RWPE1 (cell line): ENCODE measurements at regions not wholly inside any gene's neighbourhood (a gene's known extent, or its start where the extent isn't known, plus 50 kb on each side); places are given as distances from the start of the nearest gene placed in this dataset.

Experiments
- CTCF ChIA-PET: fragments of 350-600 bp; sonication (Branson Sonifier 250); formaldehyde crosslinking; extraction: SDS; loops from one replicate; lab custom pipeline; 2021; lab: Yijun Ruan, JAX
- POLR2A ChIA-PET: fragments of 400-600 bp; formaldehyde crosslinking; extraction: SDS; loops from one replicate; lab custom pipeline; 2020; ENCODE audit warnings: antibody characterized with exemption; ENCODE audit not compliant: low non-redundant PET; lab: Yijun Ruan, JAX
- DNase-seq: peaks from one replicate; pipeline ENCODE4 v3.0.0; 2012; ENCODE audit warnings: low spot score
- H3K27ac ChIP-seq: fragments of 450-650 bp; 2 replicates; pipeline ENCODE4 v1.5.1; 2017
- CTCF ChIP-seq: fragments of 450-650 bp; conservative IDR thresholded peaks from 2 replicates; pipeline ENCODE4 v1.5.1; 2017; ENCODE audit warnings: low read depth, mild to moderate bottlenecking

- ChIA-PET POLR2A (no interaction called here), CTCF (interaction anchor here (0.6 kb wide), 1 partner anchor 110 kb away, joined by 3 read pairs; no protein-coding TSS in a partner anchor)
- DNase-seq, result no peak
- no peak overlapping the region for H3K27ac ChIP-seq
- TF ChIP-seq CTCF, result no peak
Measured at GRCh38 chr13:75927183-75927669, 291.1 kb downstream of the LMO7 start.

- TF ChIP-seq CTCF, result no peak
- no peak overlapping the region for H3K27ac ChIP-seq
- ChIA-PET CTCF (interaction anchor here (0.5 kb wide), 1 partner anchor 97 kb away, joined by 3 read pairs; no protein-coding TSS in a partner anchor), POLR2A (no interaction called here)
- DNase-seq, result no peak
Measured at GRCh38 chr13:75920536-75920935, 284.4 kb downstream of the LMO7 start.

GRCh38 chr13:75919660-75920199 is 283.6 kb downstream of the LMO7 start:
- ChIA-PET CTCF (interaction anchor here (0.5 kb wide), 1 partner anchor 98 kb away, joined by 3 read pairs; no protein-coding TSS in a partner anchor), POLR2A (no interaction called here)
- TF ChIP-seq CTCF, result no peak
- no peak for DNase-seq
- no peak overlapping the region for H3K27ac ChIP-seq

- CTCF ChIA-PET, result no interaction called here
- POLR2A ChIA-PET, result no interaction called here
- TF ChIP-seq CTCF, result no peak
- no peak for DNase-seq
- no peak overlapping the region for H3K27ac ChIP-seq
Measured at GRCh38 chr13:75915066-75915465, 278.9 kb downstream of the LMO7 start.

GRCh38 chr13:75913925-75914324 is 277.8 kb downstream of the LMO7 start:
- no peak for DNase-seq
- TF ChIP-seq CTCF, result no peak
- ChIA-PET POLR2A (no interaction called here), CTCF (interaction anchor here (0.5 kb wide), 1 partner anchor 1129 kb away, joined by 3 read pairs; no protein-coding TSS in a partner anchor)
- H3K27ac ChIP-seq, result no peak overlapping the region

- no peak for DNase-seq
- CTCF ChIA-PET, result no interaction called here
- no peak for TF ChIP-seq CTCF
- POLR2A ChIA-PET, result no interaction called here
- H3K27ac ChIP-seq, result no peak overlapping the region
Measured at GRCh38 chr13:75910591-75910990, 274.5 kb downstream of the LMO7 start.
